ENCODE measurements at regions not wholly inside any gene's neighbourhood (a gene's known extent, or its start where the extent isn't known, plus 50 kb on each side); places are given as distances from the start of the nearest gene placed in this dataset.
A peak's percentile ranks its signal among the peaks of the same experiment; 100 is the strongest.

GRCh38 chr7:106597014-106597413, 63.9 kb downstream of the CCDC71L start:
- TF ChIP-seq TAF1 (IDR thresholded peaks at IDR 0.05; ENCODE audit: low read depth, low read length) (no peak), POU2F2 (IDR thresholded peaks at IDR 0.05; ENCODE audit: low read depth, low read length) (no peak), PAX5 (IDR thresholded peaks at IDR 0.05; ENCODE audit: insufficient read depth, low read length, severe bottlenecking) (no peak), SPI1 (IDR thresholded peaks at IDR 0.05; ENCODE audit: low read depth, low read length) (no peak), POLR2A (IDR thresholded peaks at IDR 0.05; ENCODE audit: low read depth, low read length) (no peak), POLR2AphosphoS5 (IDR thresholded peaks at IDR 0.05; ENCODE audit: low read depth, low read length) (no peak)
- peak; percentile 20 for FAIRE-seq

GRCh38 chr7:106595922-106596321, 65.0 kb downstream of the CCDC71L start:
- TF ChIP-seq POLR2A (IDR thresholded peaks at IDR 0.05; ENCODE audit: low read depth, low read length) (no peak), SPI1 (IDR thresholded peaks at IDR 0.05; ENCODE audit: low read depth, low read length) (no peak), TAF1 (IDR thresholded peaks at IDR 0.05; ENCODE audit: low read depth, low read length) (no peak), POLR2AphosphoS5 (IDR thresholded peaks at IDR 0.05; ENCODE audit: low read depth, low read length) (no peak), PAX5 (IDR thresholded peaks at IDR 0.05; ENCODE audit: insufficient read depth, low read length, severe bottlenecking) (no peak), POU2F2 (IDR thresholded peaks at IDR 0.05; ENCODE audit: low read depth, low read length) (no peak)
- FAIRE-seq = peak; percentile 23

More at GRCh38 chr7:106597014-106597413, 63.9 kb downstream of the CCDC71L start:
- no peak for DNase-seq (ENCODE audit: insufficient read length, low spot score)

GRCh38 chr7:106593028-106593417, 67.9 kb downstream of the CCDC71L start:
- FAIRE-seq = no peak

More at GRCh38 chr7:106595922-106596321, 65.0 kb downstream of the CCDC71L start:
- DNase-seq (ENCODE audit: insufficient read length, low spot score) = no peak

GRCh38 chr7:106592282-106593027, 68.5 kb downstream of the CCDC71L start:
- no peak for TF ChIP-seq SPI1 (IDR thresholded peaks at IDR 0.05; ENCODE audit: low read depth, low read length)
- TF ChIP-seq TAF1 (IDR thresholded peaks at IDR 0.05; ENCODE audit: low read depth, low read length) = no peak
- TF ChIP-seq POLR2AphosphoS5 (IDR thresholded peaks at IDR 0.05; ENCODE audit: low read depth, low read length) = no peak
- no peak for TF ChIP-seq POU2F2 (IDR thresholded peaks at IDR 0.05; ENCODE audit: low read depth, low read length)
- TF ChIP-seq PAX5 (IDR thresholded peaks at IDR 0.05; ENCODE audit: insufficient read depth, low read length, severe bottlenecking) = no peak
- TF ChIP-seq POLR2A (IDR thresholded peaks at IDR 0.05; ENCODE audit: low read depth, low read length) = no peak
- no peak for DNase-seq (ENCODE audit: insufficient read length, low spot score)
- no peak for FAIRE-seq

More at GRCh38 chr7:106593028-106593417, 67.9 kb downstream of the CCDC71L start:
- DNase-seq (ENCODE audit: insufficient read length, low spot score) = no peak
- TF ChIP-seq POLR2AphosphoS5 (IDR thresholded peaks at IDR 0.05; ENCODE audit: low read depth, low read length) (no peak), PAX5 (IDR thresholded peaks at IDR 0.05; ENCODE audit: insufficient read depth, low read length, severe bottlenecking) (no peak), POU2F2 (IDR thresholded peaks at IDR 0.05; ENCODE audit: low read depth, low read length) (no peak), TAF1 (IDR thresholded peaks at IDR 0.05; ENCODE audit: low read depth, low read length) (no peak), POLR2A (IDR thresholded peaks at IDR 0.05; ENCODE audit: low read depth, low read length) (no peak), SPI1 (IDR thresholded peaks at IDR 0.05; ENCODE audit: low read depth, low read length) (no peak)

GRCh38 chr7:106591146-106591545, 69.8 kb downstream of the CCDC71L start:
- TF ChIP-seq SPI1 (IDR thresholded peaks at IDR 0.05; ENCODE audit: low read depth, low read length) (no peak), POU2F2 (IDR thresholded peaks at IDR 0.05; ENCODE audit: low read depth, low read length) (no peak), POLR2A (IDR thresholded peaks at IDR 0.05; ENCODE audit: low read depth, low read length) (no peak), POLR2AphosphoS5 (IDR thresholded peaks at IDR 0.05; ENCODE audit: low read depth, low read length) (no peak), TAF1 (IDR thresholded peaks at IDR 0.05; ENCODE audit: low read depth, low read length) (no peak), PAX5 (IDR thresholded peaks at IDR 0.05; ENCODE audit: insufficient read depth, low read length, severe bottlenecking) (no peak)
- FAIRE-seq = no peak
- no peak for DNase-seq (ENCODE audit: insufficient read length, low spot score)

GRCh38 chr7:106590209-106590816, 70.6 kb downstream of the CCDC71L start:
- no peak for TF ChIP-seq TAF1 (IDR thresholded peaks at IDR 0.05; ENCODE audit: low read depth, low read length)
- no peak for TF ChIP-seq SPI1 (IDR thresholded peaks at IDR 0.05; ENCODE audit: low read depth, low read length)
- no peak for TF ChIP-seq POU2F2 (IDR thresholded peaks at IDR 0.05; ENCODE audit: low read depth, low read length)
- TF ChIP-seq POLR2A (IDR thresholded peaks at IDR 0.05; ENCODE audit: low read depth, low read length) = no peak
- no peak for TF ChIP-seq POLR2AphosphoS5 (IDR thresholded peaks at IDR 0.05; ENCODE audit: low read depth, low read length)
- TF ChIP-seq PAX5 (IDR thresholded peaks at IDR 0.05; ENCODE audit: insufficient read depth, low read length, severe bottlenecking) = no peak
- FAIRE-seq (no peak), DNase-seq (ENCODE audit: insufficient read length, low spot score) (no peak)

GRCh38 chr7:106589198-106589879, 71.6 kb downstream of the CCDC71L start:
- DNase-seq (ENCODE audit: insufficient read length, low spot score) (no peak), FAIRE-seq (no peak)
- TF ChIP-seq POU2F2 (IDR thresholded peaks at IDR 0.05; ENCODE audit: low read depth, low read length) (no peak), POLR2A (IDR thresholded peaks at IDR 0.05; ENCODE audit: low read depth, low read length) (no peak), POLR2AphosphoS5 (IDR thresholded peaks at IDR 0.05; ENCODE audit: low read depth, low read length) (no peak), TAF1 (IDR thresholded peaks at IDR 0.05; ENCODE audit: low read depth, low read length) (no peak), SPI1 (IDR thresholded peaks at IDR 0.05; ENCODE audit: low read depth, low read length) (no peak), PAX5 (IDR thresholded peaks at IDR 0.05; ENCODE audit: insufficient read depth, low read length, severe bottlenecking) (no peak)

- TF ChIP-seq SPI1 (IDR thresholded peaks at IDR 0.05; ENCODE audit: low read depth, low read length) (no peak), TAF1 (IDR thresholded peaks at IDR 0.05; ENCODE audit: low read depth, low read length) (no peak), POLR2A (IDR thresholded peaks at IDR 0.05; ENCODE audit: low read depth, low read length) (no peak)
- FAIRE-seq (no peak), DNase-seq (ENCODE audit: insufficient read length, low spot score) (no peak)
Observed at GRCh38 chr7:106588422-106589197, 72.3 kb downstream of the CCDC71L start.

Measured in GM12891 (cell line).